ENCODE measurements at regions not wholly inside any gene's neighbourhood (a gene's known extent, or its start where the extent isn't known, plus 50 kb on each side); places are given as distances from the start of the nearest gene placed in this dataset.

- Histone ChIP-seq H3K4me3 (ENCODE audit: low read length) (no peak overlapping the region), H3K9me3 (ENCODE audit: control insufficient read depth in 1 of 2, insufficient read depth in 1 of 2, low read length in 2 of 2) (no peaks in the 10 kb centered on the region), H3K27me3 (ENCODE audit: control insufficient read depth in 1 of 2, insufficient read depth in 2 of 2, low read length in 2 of 2) (no peaks in the 10 kb centered on the region), H3K27ac (ENCODE audit: low read depth in 1 of 2, low read length in 2 of 2) (no peak overlapping the region), H3K4me1 (ENCODE audit: insufficient read depth, low read length) (no peaks in the 10 kb centered on the region), H3K36me3 (ENCODE audit: insufficient read depth, low read length) (no peaks in the 10 kb centered on the region)
- Mint-ChIP-seq H3K9me3 (peaks cover 2% of the 10 kb centered on the region), H3K4me3 (no peak overlapping the region), H3K27me3 (no peaks in the 10 kb centered on the region), H3K4me1 (ENCODE audit: low read depth) (no peaks in the 10 kb centered on the region), H3K27ac (no peak overlapping the region), H3K36me3 (ENCODE audit: low read depth) (no peaks in the 10 kb centered on the region)
- ATAC-seq (ENCODE audit: poor library complexity) = no peak
- no peak for TF ChIP-seq CTCF (IDR thresholded peaks at IDR 0.05)
- ChIA-PET CTCF (no interaction called here), POLR2A (no interaction called here)
- DNase-seq = no peak
- intact Hi-C loops (cut with DNase I, micrococcal nuclease) = no loop called here
Observed at GRCh38 chr2:220482716-220483115, 855.3 kb downstream of the SLC4A3 start.

- no peaks in the 10 kb centered on the region for H3K9me3 Mint-ChIP-seq
- Histone ChIP-seq H3K27me3 (ENCODE audit: control insufficient read depth in 1 of 2, insufficient read depth in 2 of 2, low read length in 2 of 2) (no peaks in the 10 kb centered on the region), H3K4me3 (ENCODE audit: low read length) (no peak overlapping the region), H3K4me1 (ENCODE audit: insufficient read depth, low read length) (no peaks in the 10 kb centered on the region), H3K9me3 (ENCODE audit: control insufficient read depth in 1 of 2, insufficient read depth in 1 of 2, low read length in 2 of 2) (no peaks in the 10 kb centered on the region), H3K36me3 (ENCODE audit: insufficient read depth, low read length) (no peaks in the 10 kb centered on the region), H3K27ac (ENCODE audit: low read depth in 1 of 2, low read length in 2 of 2) (no peak overlapping the region)
- DNase-seq (no peak), ATAC-seq (ENCODE audit: poor library complexity) (no peak)
- no peak for TF ChIP-seq CTCF (IDR thresholded peaks at IDR 0.05)
- intact Hi-C loops (cut with DNase I, micrococcal nuclease) = no loop called here
- H3K27ac Mint-ChIP-seq = no peak overlapping the region
- H3K27me3 Mint-ChIP-seq = peaks cover 4% of the 10 kb centered on the region
- POLR2A ChIA-PET = no interaction called here
- H3K4me3 Mint-ChIP-seq = no peak overlapping the region
- no peaks in the 10 kb centered on the region for H3K4me1 Mint-ChIP-seq (ENCODE audit: low read depth)
- CTCF ChIA-PET = no interaction called here
- H3K36me3 Mint-ChIP-seq (ENCODE audit: low read depth) = no peaks in the 10 kb centered on the region
Observed at GRCh38 chr2:220489121-220489520, 861.7 kb downstream of the SLC4A3 start.

- no peaks in the 10 kb centered on the region for H3K4me1 ChIP-seq (ENCODE audit: insufficient read depth, low read length)
- intact Hi-C loops (cut with DNase I, micrococcal nuclease) = no loop called here
- POLR2A ChIA-PET = no interaction called here
Observed at GRCh38 chr2:220491670-220492069, 864.2 kb downstream of the SLC4A3 start.

More at GRCh38 chr2:220491670-220492069, 864.2 kb downstream of the SLC4A3 start:
- H3K4me3 Mint-ChIP-seq = no peak overlapping the region
- peaks cover 4% of the 10 kb centered on the region for H3K27me3 Mint-ChIP-seq
- no peaks in the 10 kb centered on the region for H3K4me1 Mint-ChIP-seq (ENCODE audit: low read depth)
- H3K27ac Mint-ChIP-seq = no peak overlapping the region
- DNase-seq = no peak
- CTCF ChIA-PET = no interaction called here
- no peak overlapping the region for H3K4me3 ChIP-seq (ENCODE audit: low read length)
- H3K9me3 ChIP-seq (ENCODE audit: control insufficient read depth in 1 of 2, insufficient read depth in 1 of 2, low read length in 2 of 2) = no peaks in the 10 kb centered on the region
- no peaks in the 10 kb centered on the region for H3K27me3 ChIP-seq (ENCODE audit: control insufficient read depth in 1 of 2, insufficient read depth in 2 of 2, low read length in 2 of 2)
- no peak overlapping the region for H3K27ac ChIP-seq (ENCODE audit: low read depth in 1 of 2, low read length in 2 of 2)
- no peaks in the 10 kb centered on the region for H3K9me3 Mint-ChIP-seq
- H3K36me3 Mint-ChIP-seq (ENCODE audit: low read depth) = no peaks in the 10 kb centered on the region
- no peaks in the 10 kb centered on the region for H3K36me3 ChIP-seq (ENCODE audit: insufficient read depth, low read length)
- no peak for ATAC-seq (ENCODE audit: poor library complexity)
- no peak for TF ChIP-seq CTCF (IDR thresholded peaks at IDR 0.05)
